Gastroesophageal sphincter (tissue), 4 donors: ENCODE measurements at regions not wholly inside any gene's neighbourhood (a gene's known extent, or its start where the extent isn't known, plus 50 kb on each side); places are given as distances from the start of the nearest gene placed in this dataset.

Experiments used
- ATAC-seq: fragments of 150-250 bp; one replicate; pipeline ENCODE4 v1.9.1; 2016; ENCODE audit warnings: mild to moderate bottlenecking, moderate library complexity
- H3K27ac ChIP-seq, 4 donors: fragments of 200-600 bp; sonication (generic) in 3 of 4; 1 replicate in 3 of 4; 2 replicates in 1 of 4; pipeline ENCODE4 v1.5.1; 2016 to 2019
- H3K27me3 ChIP-seq: fragments of 200-600 bp; sonication (generic); one replicate; pipeline ENCODE4 v1.5.1; 2019
- H3K36me3 ChIP-seq, 2 donors: fragments of 200-600 bp; sonication (generic); one replicate each; pipeline ENCODE4 v1.5.1; 2019; ENCODE audit warnings: control low read depth in 1 of 2
- H3K4me1 ChIP-seq, 3 donors: fragments of 200-600 bp; sonication (generic); 1 replicate in 2 of 3; 2 replicates in 1 of 3; pipeline ENCODE4 v1.5.1; 2016 to 2019; ENCODE audit warnings: control low read depth in 2 of 3
- H3K4me3 ChIP-seq, 2 donors: fragments of 200-600 bp; sonication (generic); one replicate each; pipeline ENCODE4 v1.5.1; 2019; ENCODE audit warnings: mild to moderate bottlenecking in 1 of 2, moderate library complexity in 1 of 2
- H3K9me3 ChIP-seq, 3 donors: fragments of 200-600 bp; sonication (generic); one replicate each; pipeline ENCODE4 v1.5.1; 2017 to 2019; ENCODE audit warnings: control low read depth in 2 of 3
- EP300 ChIP-seq: sonication (generic); formaldehyde crosslinking; IDR thresholded peaks from one replicate; pipeline ENCODE4 v1.6.1; 2017; ENCODE audit warnings: antibody characterized with exemption, mild to moderate bottlenecking
- POLR2A ChIP-seq, 2 donors: fragments of 450-650 bp; IDR thresholded peaks; one replicate each; pipeline ENCODE4 v1.6.1; 2017; ENCODE audit warnings: antibody characterized with exemption in 2 of 2, mild to moderate bottlenecking in 2 of 2, moderate library complexity in 1 of 2
- POLR2AphosphoS5 ChIP-seq: sonication (generic); formaldehyde crosslinking; IDR thresholded peaks from one replicate; pipeline ENCODE4 v1.6.1; 2017; ENCODE audit warnings: antibody characterized with exemption
- WGBS, 2 donors: methylation state at CpG; one replicate each; pipeline ENCODE4 v1.1.5; 2018; ENCODE audit warnings: low coverage in 1 of 2; 5-methylcytosine and 5-hydroxymethylcytosine counted together
- TF ChIP-seq, protein P1 (sequence below), 4 experiments: fragments of 200-600 bp in 2 of 4; fragments of 450-650 bp in 2 of 4; sonication (generic) in 1 of 4; IDR thresholded peaks; one replicate each; pipeline ENCODE4 v1.5.1; 2017 to 2019; ENCODE audit warnings: antibody characterized with exemption in 4 of 4, mild to moderate bottlenecking in 2 of 4, moderate library complexity in 2 of 4

DNA sequence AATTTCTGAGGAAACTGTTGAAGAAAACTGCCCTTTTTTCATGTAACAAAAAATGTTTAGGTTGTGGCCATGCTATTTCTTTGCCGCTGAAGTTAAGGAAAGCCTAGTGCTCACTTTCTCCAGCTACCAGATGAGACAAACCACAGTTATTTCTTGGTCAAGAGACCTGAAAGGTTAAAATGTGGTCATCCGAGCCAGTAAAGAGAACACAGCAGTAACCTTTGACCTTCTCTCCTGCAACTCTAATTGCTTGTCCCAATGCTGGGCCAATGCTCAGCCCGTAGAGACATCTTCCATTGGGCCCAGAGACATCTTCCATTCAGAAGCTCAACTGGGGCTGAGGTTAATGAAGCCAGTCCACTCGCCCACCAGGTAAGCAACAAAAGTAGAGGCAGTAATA, 109.8 kb upstream of the CPSF6 start:
- Histone ChIP-seq H3K27me3 (no peaks in the 10 kb centered on the region), H3K27ac (no peak overlapping the region), H3K9me3 (no peaks in the 10 kb centered on the region), H3K36me3 (no peaks in the 10 kb centered on the region), H3K4me3 (no peak overlapping the region), H3K4me1 (peaks cover 0 to 1% (median 0%) of the 10 kb centered on the region in 3 donors)
- ATAC-seq, result no peak
- TF ChIP-seq EP300 (no peak), POLR2AphosphoS5 (no peak), POLR2A (IDR thresholded peaks at IDR 0.05) (no peak)
- WGBS, 2 donors, result 90 to 95% methylated on average over 3 to 4 of the region's 4 CpGs

DNA sequence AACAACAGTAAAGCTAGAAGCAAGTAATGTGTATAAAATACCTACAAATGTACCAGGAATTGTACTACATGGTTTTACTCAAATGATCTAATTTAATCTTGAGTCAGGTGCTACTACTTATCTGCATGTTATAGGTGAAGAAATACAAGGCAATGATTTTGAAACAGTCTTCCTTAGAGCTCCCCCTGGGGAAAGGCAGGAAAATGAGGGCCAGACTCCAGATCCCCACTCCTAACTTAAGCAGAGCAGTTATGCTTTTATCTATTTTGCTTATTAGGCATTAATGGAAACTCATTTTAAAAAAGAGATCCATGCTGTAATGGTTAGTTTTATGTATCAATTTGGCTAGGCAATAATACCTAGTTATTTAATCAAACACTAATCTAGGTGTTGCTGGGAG, 109.3 kb upstream of the CPSF6 start:
- no peak overlapping the region for H3K4me3 ChIP-seq
- H3K9me3 ChIP-seq, result no peaks in the 10 kb centered on the region
- no peaks in the 10 kb centered on the region for H3K36me3 ChIP-seq
- no peaks in the 10 kb centered on the region for H3K27me3 ChIP-seq
- TF ChIP-seq, protein P1, sequence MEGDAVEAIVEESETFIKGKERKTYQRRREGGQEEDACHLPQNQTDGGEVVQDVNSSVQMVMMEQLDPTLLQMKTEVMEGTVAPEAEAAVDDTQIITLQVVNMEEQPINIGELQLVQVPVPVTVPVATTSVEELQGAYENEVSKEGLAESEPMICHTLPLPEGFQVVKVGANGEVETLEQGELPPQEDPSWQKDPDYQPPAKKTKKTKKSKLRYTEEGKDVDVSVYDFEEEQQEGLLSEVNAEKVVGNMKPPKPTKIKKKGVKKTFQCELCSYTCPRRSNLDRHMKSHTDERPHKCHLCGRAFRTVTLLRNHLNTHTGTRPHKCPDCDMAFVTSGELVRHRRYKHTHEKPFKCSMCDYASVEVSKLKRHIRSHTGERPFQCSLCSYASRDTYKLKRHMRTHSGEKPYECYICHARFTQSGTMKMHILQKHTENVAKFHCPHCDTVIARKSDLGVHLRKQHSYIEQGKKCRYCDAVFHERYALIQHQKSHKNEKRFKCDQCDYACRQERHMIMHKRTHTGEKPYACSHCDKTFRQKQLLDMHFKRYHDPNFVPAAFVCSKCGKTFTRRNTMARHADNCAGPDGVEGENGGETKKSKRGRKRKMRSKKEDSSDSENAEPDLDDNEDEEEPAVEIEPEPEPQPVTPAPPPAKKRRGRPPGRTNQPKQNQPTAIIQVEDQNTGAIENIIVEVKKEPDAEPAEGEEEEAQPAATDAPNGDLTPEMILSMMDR (IDR thresholded peaks at IDR 0.05), result no peak
- TF ChIP-seq POLR2A (IDR thresholded peaks at IDR 0.05), result no peak
- H3K4me1 ChIP-seq, result no peaks in the 10 kb centered on the region
- no peak overlapping the region for H3K27ac ChIP-seq
- no peak for ATAC-seq

DNA sequence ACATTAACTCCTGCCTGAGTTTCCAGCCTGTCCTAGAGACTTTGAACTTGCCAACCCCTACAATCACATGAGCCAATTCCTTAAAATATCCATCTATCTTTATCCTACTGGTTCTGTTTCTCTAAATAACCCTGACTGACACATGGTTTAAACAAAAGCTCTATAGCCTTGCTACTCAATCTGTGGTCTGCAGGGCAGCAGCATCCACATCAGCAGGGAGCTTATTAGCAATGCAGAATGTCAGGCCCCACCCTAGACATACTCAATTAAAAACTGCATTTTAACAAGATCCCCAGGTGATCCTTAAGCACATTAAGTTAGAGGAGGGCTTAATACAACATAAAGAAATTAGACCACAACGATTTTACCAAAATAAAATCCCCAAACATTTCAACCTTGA, 108.3 kb upstream of the CPSF6 start:
- TF ChIP-seq POLR2AphosphoS5 (no peak), EP300 (no peak), POLR2A (IDR thresholded peaks at IDR 0.05) (no peak)
- TF ChIP-seq, protein P1 (IDR thresholded peaks at IDR 0.05), result no peak
- no peaks in the 10 kb centered on the region for H3K9me3 ChIP-seq
- WGBS, 2 donors, result 53 to 54% methylated on average over 1 of the region's 1 CpG
- no peak for ATAC-seq
- H3K27me3 ChIP-seq, result no peaks in the 10 kb centered on the region
- H3K36me3 ChIP-seq, result no peaks in the 10 kb centered on the region
- H3K4me3 ChIP-seq, result no peak overlapping the region
- no peaks in the 10 kb centered on the region for H3K4me1 ChIP-seq
- no peak overlapping the region for H3K27ac ChIP-seq

DNA sequence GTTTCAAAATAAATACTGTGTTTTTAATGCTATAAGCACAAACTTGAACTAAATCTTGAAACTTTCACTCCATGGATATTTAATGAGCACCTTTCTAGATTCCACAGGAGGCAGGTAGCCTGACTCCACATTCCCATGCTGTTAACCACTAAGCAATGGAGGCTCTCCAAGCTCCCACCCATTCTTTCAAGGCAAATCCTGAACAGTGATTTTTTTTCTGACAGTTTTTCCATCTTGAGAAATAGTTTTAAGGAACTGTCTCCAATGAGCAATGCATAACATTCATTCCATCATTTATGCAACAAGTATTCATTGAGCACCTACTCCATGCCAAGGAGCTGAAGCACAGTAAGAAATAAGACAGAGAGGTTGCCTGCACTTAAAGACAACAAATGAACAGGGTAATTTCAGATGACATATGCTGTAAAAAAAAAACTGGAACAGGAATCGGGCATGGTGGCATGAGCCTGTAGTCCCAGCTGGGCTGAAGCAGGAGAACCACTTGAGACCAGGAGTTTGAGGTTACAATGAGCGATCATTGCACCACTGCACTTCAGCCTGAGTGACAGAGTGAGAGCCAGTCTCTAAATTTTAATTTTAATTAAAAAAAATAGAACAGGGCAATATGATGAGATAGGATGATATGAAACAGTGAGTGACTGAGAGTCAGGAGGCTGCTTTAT, 102.3 kb upstream of the CPSF6 start:
- ATAC-seq, result no peak

DNA sequence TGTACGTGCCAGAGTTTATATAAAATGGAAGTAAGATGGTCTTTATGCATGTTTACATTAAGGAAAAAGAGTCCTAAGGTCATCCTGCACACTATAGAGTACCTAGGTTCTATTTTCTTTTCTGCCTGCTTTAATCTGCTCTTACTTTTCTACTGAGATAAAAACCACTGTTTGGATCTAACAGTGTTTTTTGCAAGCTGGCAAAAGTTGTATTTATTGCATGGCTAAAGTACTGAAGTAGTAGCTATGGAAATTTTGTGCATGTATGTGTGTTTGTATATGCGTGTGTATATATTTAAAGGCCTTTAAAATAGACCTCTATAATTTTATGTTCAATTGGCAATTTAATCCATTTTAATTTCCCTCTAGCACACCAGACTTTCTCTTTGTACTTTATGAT, 98.3 kb upstream of the CPSF6 start:
- TF ChIP-seq POLR2A (IDR thresholded peaks at IDR 0.05), result no peak
- 81 to 94% methylated on average over 2 of the region's 2 CpGs for WGBS, 2 donors

More for the DNA sequence above, 102.3 kb upstream of the CPSF6 start:
- H3K9me3 ChIP-seq, result peaks cover 0 to 30% (median 0%) of the 10 kb centered on the region in 3 donors
- H3K27me3 ChIP-seq, result no peaks in the 10 kb centered on the region
- TF ChIP-seq POLR2AphosphoS5, result no peak
- TF ChIP-seq POLR2A (IDR thresholded peaks at IDR 0.05), result no peak
- no peak for TF ChIP-seq EP300
- TF ChIP-seq, protein P1 (IDR thresholded peaks at IDR 0.05), result no peak
- H3K4me1 ChIP-seq, result no peaks in the 10 kb centered on the region
- H3K4me3 ChIP-seq, result no peak overlapping the region
- no peaks in the 10 kb centered on the region for H3K36me3 ChIP-seq
- WGBS, 2 donors, result 88 to 100% methylated on average over 1 to 2 of the region's 2 CpGs
- no peak overlapping the region for H3K27ac ChIP-seq

DNA sequence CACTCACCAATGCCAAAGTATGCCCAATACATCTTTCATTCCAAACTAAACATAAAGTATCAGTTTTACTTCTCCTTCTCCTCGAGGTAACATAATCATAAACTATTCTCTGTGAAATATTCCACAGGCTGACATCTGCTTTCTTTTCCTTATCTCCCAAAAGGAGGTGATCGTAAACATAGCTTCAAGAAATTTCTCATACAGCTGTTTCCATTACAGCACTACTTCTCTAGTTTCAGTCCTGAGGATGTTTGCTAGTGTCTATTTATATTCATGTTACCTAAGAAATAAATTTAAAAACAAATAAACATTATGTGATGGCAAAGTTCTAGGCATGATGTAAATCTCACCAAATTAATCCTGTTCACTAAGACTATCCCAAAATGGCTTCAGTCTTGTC, 90.1 kb upstream of the CPSF6 start:
- no peak for ATAC-seq
- Histone ChIP-seq H3K36me3 (no peaks in the 10 kb centered on the region), H3K9me3 (no peaks in the 10 kb centered on the region), H3K27me3 (no peaks in the 10 kb centered on the region), H3K27ac (no peak overlapping the region), H3K4me1 (peaks cover 0 to 15% (median 0%) of the 10 kb centered on the region in 3 donors), H3K4me3 (no peak overlapping the region)
- TF ChIP-seq EP300, result no peak
- TF ChIP-seq, protein P1 (IDR thresholded peaks at IDR 0.05), result no peak
- TF ChIP-seq POLR2A (IDR thresholded peaks at IDR 0.05), result no peak
- no peak for TF ChIP-seq POLR2AphosphoS5
- 33 to 45% methylated on average over 2 of the region's 2 CpGs for WGBS, 2 donors

More for the DNA sequence above, 98.3 kb upstream of the CPSF6 start:
- Histone ChIP-seq H3K36me3 (no peaks in the 10 kb centered on the region), H3K27me3 (no peaks in the 10 kb centered on the region), H3K27ac (no peak overlapping the region), H3K9me3 (peaks cover 0 to 30% (median 0%) of the 10 kb centered on the region in 3 donors), H3K4me3 (no peak overlapping the region), H3K4me1 (no peaks in the 10 kb centered on the region)
- ATAC-seq, result no peak
